H9 (cell line): ENCODE measurements at regions not wholly inside any gene's neighbourhood (a gene's known extent, or its start where the extent isn't known, plus 50 kb on each side); places are given as distances from the start of the nearest gene placed in this dataset.

Experiments
- DNase-seq: peaks from one replicate; pipeline ENCODE4 v3.0.0-alpha.2; 2017
- H2AFZ ChIP-seq: one replicate; pipeline ENCODE4 v1.6.1; 2013; ENCODE audit warnings: mild to moderate bottlenecking, low read length, control low read depth, moderate library complexity
- H2AK5ac ChIP-seq: 2 replicates; pipeline ENCODE4 v1.6.1; 2013; ENCODE audit warnings: low read length, control low read depth, mixed read lengths; ENCODE audit not compliant: insufficient read length
- H2BK120ac ChIP-seq: one replicate; pipeline ENCODE4 v1.6.1; 2013; ENCODE audit warnings: low read depth, mild to moderate bottlenecking, low read length, control low read depth, inconsistent platforms; ENCODE audit not compliant: poor library complexity, severe bottlenecking
- H2BK12ac ChIP-seq: 2 replicates; pipeline ENCODE4 v1.6.1; 2013; ENCODE audit warnings: low read length, control low read depth, mixed read lengths, low read depth; ENCODE audit not compliant: insufficient read length
- H2BK15ac ChIP-seq: 2 replicates; pipeline ENCODE4 v1.6.1; 2013; ENCODE audit warnings: low read depth, low read length, control low read depth
- H2BK20ac ChIP-seq: one replicate; pipeline ENCODE4 v1.6.1; 2013; ENCODE audit warnings: low read depth, mild to moderate bottlenecking, low read length, control low read depth, inconsistent platforms; ENCODE audit not compliant: poor library complexity, severe bottlenecking
- H2BK5ac ChIP-seq: 2 replicates; pipeline ENCODE4 v1.6.1; 2013; ENCODE audit warnings: low read length, control low read depth, mixed read lengths; ENCODE audit not compliant: insufficient read length
- H3K14ac ChIP-seq: 2 replicates; pipeline ENCODE4 v1.6.1; 2013; ENCODE audit warnings: low read length, control low read depth; ENCODE audit not compliant: insufficient read depth
- H3K18ac ChIP-seq: 2 replicates; pipeline ENCODE4 v1.6.1; 2013; ENCODE audit warnings: low read depth, mild to moderate bottlenecking, mixed read lengths, low read length, control low read depth; ENCODE audit not compliant: insufficient read length
- H3K23ac ChIP-seq: 2 replicates; pipeline ENCODE4 v1.6.1; 2013; ENCODE audit warnings: low read length, control low read depth, mixed read lengths, low read depth; ENCODE audit not compliant: insufficient read length
- H3K23me2 ChIP-seq: 2 replicates; pipeline ENCODE4 v1.6.1; 2013; ENCODE audit warnings: low read depth, mild to moderate bottlenecking, mixed read lengths, low read length, control low read depth; ENCODE audit not compliant: insufficient read length, poor library complexity, severe bottlenecking
- H3K27ac ChIP-seq: 2 replicates; pipeline ENCODE4 v1.5.1; 2013; ENCODE audit warnings: low read length, control low read depth, mixed read lengths, low read depth; ENCODE audit not compliant: insufficient read length
- H3K27me3 ChIP-seq: 2 replicates; pipeline ENCODE4 v1.6.1; 2013; ENCODE audit warnings: low read length, control low read depth, inconsistent platforms; ENCODE audit not compliant: insufficient read depth
- H3K4ac ChIP-seq: 2 replicates; pipeline ENCODE4 v1.6.1; 2013; ENCODE audit warnings: low read depth, mild to moderate bottlenecking, control low read depth, inconsistent platforms, low read length, moderate library complexity
- H3K4me1 ChIP-seq: 2 replicates; pipeline ENCODE4 v1.6.1; 2013; ENCODE audit warnings: low read length, control low read depth, inconsistent platforms; ENCODE audit not compliant: insufficient read depth
- H3K4me2 ChIP-seq: 2 replicates; pipeline ENCODE4 v1.6.1; 2013; ENCODE audit warnings: low read length, control low read depth, mixed read lengths; ENCODE audit not compliant: insufficient read length, insufficient read depth
- H3K56ac ChIP-seq: 2 replicates; pipeline ENCODE4 v1.6.1; 2013; ENCODE audit warnings: low read depth, mild to moderate bottlenecking, mixed read lengths, low read length, control low read depth; ENCODE audit not compliant: insufficient read length
- H3K79me1 ChIP-seq: 2 replicates; pipeline ENCODE4 v1.6.1; 2013; ENCODE audit warnings: low read depth, mild to moderate bottlenecking, moderate library complexity, low read length, control low read depth, inconsistent platforms; ENCODE audit not compliant: insufficient read depth, poor library complexity, severe bottlenecking
- H3K79me2 ChIP-seq: 2 replicates; pipeline ENCODE4 v1.6.1; 2013; ENCODE audit warnings: low read length, control low read depth, inconsistent platforms; ENCODE audit not compliant: insufficient read depth
- H3K9ac ChIP-seq: 2 replicates; pipeline ENCODE4 v1.6.1; 2013; ENCODE audit warnings: low read length, control low read depth, mixed read lengths; ENCODE audit not compliant: insufficient read length; ENCODE audit errors: extremely low read depth
- H3K9me3 ChIP-seq: one replicate; pipeline ENCODE4 v1.6.1; 2013; ENCODE audit warnings: low read depth, low read length, inconsistent platforms; ENCODE audit not compliant: control insufficient read depth
- H3T11ph ChIP-seq: one replicate; pipeline ENCODE4 v1.6.1; 2013; ENCODE audit warnings: mild to moderate bottlenecking, low read length, control low read depth, inconsistent platforms
- H4K20me1 ChIP-seq: one replicate; pipeline ENCODE4 v1.6.1; 2013; ENCODE audit not compliant: control insufficient read depth, insufficient read length, insufficient read depth
- H4K5ac ChIP-seq: 2 replicates; pipeline ENCODE4 v1.6.1; 2013; ENCODE audit warnings: low read depth, mild to moderate bottlenecking, mixed read lengths, low read length, control low read depth; ENCODE audit not compliant: insufficient read length
- H4K8ac ChIP-seq: replicated peaks from 2 replicates; pipeline ENCODE4 v1.6.1; 2013; ENCODE audit warnings: low read length, control low read depth, mixed read lengths, low read depth; ENCODE audit not compliant: insufficient read length
- H4K91ac ChIP-seq: 2 replicates; pipeline ENCODE4 v1.6.1; 2013; ENCODE audit warnings: low read depth, mild to moderate bottlenecking, moderate library complexity, mixed read lengths, low read length, control low read depth; ENCODE audit not compliant: insufficient read length
- H3K27ac Mint-ChIP-seq, 3 experiments: 2 replicates in 2 of 3; 3 replicates in 1 of 3; pipeline ENCODE4 v1.8.0; 2020 to 2021; ENCODE audit warnings: mixed read lengths in 3 of 3, mild to moderate bottlenecking in 1 of 3, moderate library complexity in 1 of 3
- H3K27me3 Mint-ChIP-seq: 2 replicates; pipeline ENCODE4 v1.8.0; 2021; ENCODE audit warnings: low read depth, mild to moderate bottlenecking, moderate library complexity, mixed read lengths
- H3K36me3 Mint-ChIP-seq, 3 experiments: 2 replicates in 2 of 3; 3 replicates in 1 of 3; pipeline ENCODE4 v1.8.0; 2020 to 2021; ENCODE audit warnings: low read depth in 3 of 3, mixed read lengths in 3 of 3; ENCODE audit not compliant: insufficient read depth in 1 of 3
- H3K4me1 Mint-ChIP-seq, 2 experiments: 2 replicates each; pipeline ENCODE4 v1.8.0; 2020; ENCODE audit warnings: mixed read lengths in 2 of 2
- H3K4me3 Mint-ChIP-seq, 2 experiments: 2 replicates in 1 of 2; 3 replicates in 1 of 2; pipeline ENCODE4 v1.8.0; 2020 to 2021; ENCODE audit warnings: mild to moderate bottlenecking in 2 of 2, mixed read lengths in 2 of 2, moderate library complexity in 1 of 2
- H3K9me3 Mint-ChIP-seq, 2 experiments: 2 replicates in 1 of 2; 3 replicates in 1 of 2; pipeline ENCODE4 v1.8.0; 2020; ENCODE audit warnings: mild to moderate bottlenecking in 2 of 2, mixed read lengths in 2 of 2, moderate library complexity in 1 of 2
- WGBS: extraction: QIAGEN DNeasy Blood & Tissue Kit; methylation state at CpG from one replicate; pipeline ENCODE4 v1.1.7; 2013; ENCODE audit warnings: missing lambda C conversion rate, low lambda C conversion rate, mixed read lengths; ENCODE audit not compliant: insufficient read length; ENCODE audit errors: extremely low coverage; 5-methylcytosine and 5-hydroxymethylcytosine counted together
- TF ChIP-seq, protein P1 (sequence below): fragments of 200-600 bp; sonication (generic); conservative IDR thresholded peaks from 3 replicates; pipeline ENCODE4 v1.8.0; 2021; ENCODE audit warnings: antibody characterized with exemption, mild to moderate bottlenecking

DNA sequence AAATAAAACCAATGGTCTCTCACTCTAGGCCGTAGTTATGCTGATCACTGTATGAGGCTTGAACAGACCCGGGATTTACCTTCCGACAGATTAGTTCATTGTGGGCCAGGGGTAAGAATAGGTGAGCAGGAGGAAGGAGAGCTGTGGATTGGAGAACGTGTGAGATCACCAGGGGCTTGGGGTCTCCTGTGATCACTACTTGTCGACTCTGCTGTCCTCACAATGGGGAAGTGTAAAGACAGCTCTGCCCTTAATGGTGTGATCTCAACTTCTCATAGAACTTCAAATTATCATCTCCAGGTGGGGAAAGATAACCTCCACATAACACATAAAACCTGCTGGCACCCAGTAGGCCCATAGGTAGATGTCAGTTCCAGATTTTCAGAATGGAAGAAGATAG is 56.2 kb upstream of the RPS6KA3 start:
- peaks cover 42% of the 10 kb centered on the region for H3K27me3 Mint-ChIP-seq
- H3K9me3 Mint-ChIP-seq, result peaks cover 73 to 76% of the 10 kb centered on the region in 2 experiments
- Histone ChIP-seq H2BK15ac (no peak overlapping the region), H2BK12ac (no peak overlapping the region), H3K4me2 (no peak overlapping the region), H4K91ac (no peak overlapping the region), H2AFZ (no peak overlapping the region), H3K4ac (no peak overlapping the region), H2BK20ac (no peak overlapping the region), H3K56ac (no peak overlapping the region), H3T11ph (no peak overlapping the region), H3K23me2 (no peaks in the 10 kb centered on the region), H4K5ac (no peak overlapping the region), H2AK5ac (no peak overlapping the region), H4K20me1 (no peaks in the 10 kb centered on the region), H3K79me2 (no peaks in the 10 kb centered on the region), H2BK120ac (no peak overlapping the region), H3K18ac (no peak overlapping the region), H3K79me1 (no peaks in the 10 kb centered on the region), H3K4me1 (no peaks in the 10 kb centered on the region), H2BK5ac (no peak overlapping the region), H3K9ac (no peak overlapping the region), H3K23ac (no peak overlapping the region), H3K14ac (no peak overlapping the region), H4K8ac (no peak overlapping the region), H3K27ac (no peak overlapping the region), H3K27me3 (no peaks in the 10 kb centered on the region), H3K9me3 (peaks cover 48% of the 10 kb centered on the region)
- no CpG with 5 or more reads among the region's 5 CpGs for WGBS
- DNase-seq, result no peak
- H3K36me3 Mint-ChIP-seq, result peaks cover 0 to 3% (median 0%) of the 10 kb centered on the region in 3 experiments; a peak in 5 of 7 replicates
- no peak overlapping the region for H3K27ac Mint-ChIP-seq
- H3K4me1 Mint-ChIP-seq, result no peaks in the 10 kb centered on the region
- H3K4me3 Mint-ChIP-seq, result no peak overlapping the region
- TF ChIP-seq, protein P1, sequence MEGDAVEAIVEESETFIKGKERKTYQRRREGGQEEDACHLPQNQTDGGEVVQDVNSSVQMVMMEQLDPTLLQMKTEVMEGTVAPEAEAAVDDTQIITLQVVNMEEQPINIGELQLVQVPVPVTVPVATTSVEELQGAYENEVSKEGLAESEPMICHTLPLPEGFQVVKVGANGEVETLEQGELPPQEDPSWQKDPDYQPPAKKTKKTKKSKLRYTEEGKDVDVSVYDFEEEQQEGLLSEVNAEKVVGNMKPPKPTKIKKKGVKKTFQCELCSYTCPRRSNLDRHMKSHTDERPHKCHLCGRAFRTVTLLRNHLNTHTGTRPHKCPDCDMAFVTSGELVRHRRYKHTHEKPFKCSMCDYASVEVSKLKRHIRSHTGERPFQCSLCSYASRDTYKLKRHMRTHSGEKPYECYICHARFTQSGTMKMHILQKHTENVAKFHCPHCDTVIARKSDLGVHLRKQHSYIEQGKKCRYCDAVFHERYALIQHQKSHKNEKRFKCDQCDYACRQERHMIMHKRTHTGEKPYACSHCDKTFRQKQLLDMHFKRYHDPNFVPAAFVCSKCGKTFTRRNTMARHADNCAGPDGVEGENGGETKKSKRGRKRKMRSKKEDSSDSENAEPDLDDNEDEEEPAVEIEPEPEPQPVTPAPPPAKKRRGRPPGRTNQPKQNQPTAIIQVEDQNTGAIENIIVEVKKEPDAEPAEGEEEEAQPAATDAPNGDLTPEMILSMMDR, result no peak
